Endothelial cell of umbilical vein (primary cell): ENCODE measurements at regions not wholly inside any gene's neighbourhood (a gene's known extent, or its start where the extent isn't known, plus 50 kb on each side); places are given as distances from the start of the nearest gene placed in this dataset.

Source experiments
- BruUV-seq: library from RNA; stranded (reverse); fragments of 400-500 nt; replicated peaks from 2 replicates; lab custom pipeline; 2021; lab: Mats Ljungman, UMichigan
- CTCF ChIA-PET: fragments of 300-600, 350-600 bp; sonication (Branson Sonifier 250); formaldehyde crosslinking; loops from one replicate; lab custom pipeline; 2021; ENCODE audit warnings: antibody characterized with exemption, inconsistent platforms; lab: Charles Lee
- POLR2A ChIA-PET: fragments of 300-600, 350-600 bp; sonication (Branson Sonifier 250); formaldehyde crosslinking; loops from one replicate; lab custom pipeline; 2021; ENCODE audit warnings: antibody characterized with exemption, inconsistent platforms; lab: Charles Lee
- DNase-seq: peaks from one replicate; pipeline ENCODE4 v3.0.0-alpha.2; 2011; ENCODE audit warnings: low read depth, low spot score
- FAIRE-seq: peaks from 2 replicates; lab custom pipeline; 2011; peaks lifted over from hg19 to GRCh38; lab: Jason Lieb, UNC
- H2AFZ ChIP-seq: 2 replicates; pipeline ENCODE4 v1.6.0; 2012; ENCODE audit warnings: low read depth, low read length, control low read depth, inconsistent platforms
- H3K27ac ChIP-seq: 2 replicates; pipeline ENCODE4 v1.5.1; 2011; ENCODE audit warnings: low read depth, mild to moderate bottlenecking, control low read depth, low read length, moderate library complexity; ENCODE audit not compliant: insufficient read depth
- H3K27me3 ChIP-seq, 2 experiments: 2 replicates each; pipeline versions ENCODE4 v1.6.0 to v1.6.1; 2011; ENCODE audit warnings: low read length in 2 of 2, mixed read lengths in 1 of 2; ENCODE audit not compliant: control insufficient read depth in 2 of 2, insufficient read depth in 2 of 2
- H3K36me3 ChIP-seq, 2 experiments: 2 replicates in 1 of 2; 3 replicates in 1 of 2; pipeline ENCODE4 v1.5.1; 2011; ENCODE audit warnings: low read length in 2 of 2, mild to moderate bottlenecking in 1 of 2, moderate library complexity in 1 of 2; ENCODE audit not compliant: control insufficient read depth in 2 of 2, insufficient read depth in 2 of 2; ENCODE audit errors: extremely low read depth in 1 of 2
- H3K4me1 ChIP-seq: 3 replicates; pipeline ENCODE4 v1.5.1; 2011; ENCODE audit warnings: mild to moderate bottlenecking, low read length; ENCODE audit not compliant: control insufficient read depth, insufficient read depth; ENCODE audit errors: extremely low read depth
- H3K4me2 ChIP-seq: 2 replicates; pipeline ENCODE4 v1.6.1; 2011; ENCODE audit warnings: low read length, control low read depth, mixed read lengths; ENCODE audit not compliant: insufficient read depth
- H3K4me3 ChIP-seq, 3 experiments: fragments of 200-600 bp in 1 of 3; sonication (generic), shearing (Covaris generic) in 1 of 3; replicated peaks in 1 of 3; 2 replicates each; pipeline ENCODE4 v1.5.1; 2011 to 2016; ENCODE audit warnings: control low read depth in 3 of 3, low read length in 3 of 3, mild to moderate bottlenecking in 2 of 3, inconsistent platforms in 1 of 3, low read depth in 1 of 3, moderate library complexity in 1 of 3; ENCODE audit not compliant: insufficient read depth in 1 of 3
- H3K79me2 ChIP-seq: 2 replicates; pipeline ENCODE4 v1.6.0; 2012; ENCODE audit warnings: low read length, inconsistent platforms; ENCODE audit not compliant: control insufficient read depth, insufficient read depth
- H3K9ac ChIP-seq: replicated peaks from 2 replicates; pipeline ENCODE3; 2011; ENCODE audit warnings: low read length, control low read depth; ENCODE audit not compliant: insufficient read depth; ENCODE audit errors: extremely low read depth
- H3K9me1 ChIP-seq: replicated peaks from 3 replicates; pipeline ENCODE4 v1.6.0; 2011; ENCODE audit warnings: mild to moderate bottlenecking, low read length; ENCODE audit not compliant: control insufficient read depth, insufficient read depth; ENCODE audit errors: extremely low read depth
- H3K9me3 ChIP-seq: replicated peaks from 2 replicates; pipeline ENCODE4 v1.5.1; 2012; ENCODE audit warnings: low read length, inconsistent platforms; ENCODE audit not compliant: control insufficient read depth, insufficient read depth
- H4K20me1 ChIP-seq: replicated peaks from 2 replicates; pipeline ENCODE3; 2011; ENCODE audit warnings: mild to moderate bottlenecking, low read length; ENCODE audit not compliant: control insufficient read depth, insufficient read depth; ENCODE audit errors: extremely low read depth
- EZH2 ChIP-seq: IDR thresholded peaks from 2 replicates; pipeline ENCODE4 v1.6.1; 2012; ENCODE audit warnings: borderline replicate concordance, low read depth, mild to moderate bottlenecking, moderate library complexity, low read length, inconsistent platforms; ENCODE audit not compliant: severe bottlenecking
- FOS ChIP-seq: IDR thresholded peaks from 2 replicates; pipeline ENCODE4 v1.6.1; 2011; ENCODE audit warnings: mild to moderate bottlenecking, low read length, moderate library complexity, borderline replicate concordance; ENCODE audit not compliant: insufficient read depth
- GATA2 ChIP-seq: IDR thresholded peaks from 2 replicates; pipeline ENCODE4 v1.7.0; 2011; ENCODE audit warnings: low read depth, mild to moderate bottlenecking, moderate library complexity, mixed read lengths, low read length; ENCODE audit not compliant: insufficient read length, insufficient read depth
- JUN ChIP-seq: IDR thresholded peaks from 2 replicates; pipeline ENCODE4 v1.6.1; 2011; ENCODE audit warnings: borderline replicate concordance, low read depth; ENCODE audit not compliant: insufficient read length, insufficient read depth
- MYC ChIP-seq: IDR thresholded peaks from one replicate; pipeline ENCODE4 v1.6.1; 2011; ENCODE audit warnings: mild to moderate bottlenecking, low read depth, low read length
- POLR2A ChIP-seq: IDR thresholded peaks from 2 replicates; pipeline ENCODE4 v1.6.1; 2012; ENCODE audit warnings: low read depth, mild to moderate bottlenecking, control low read depth, low read length
- POLR2AphosphoS5 ChIP-seq: IDR thresholded peaks from 2 replicates; pipeline ENCODE4 v1.6.1; 2012; ENCODE audit warnings: low read depth, mild to moderate bottlenecking, control low read depth, low read length, moderate library complexity; ENCODE audit not compliant: insufficient read depth
- dilution Hi-C: fragments of 300-500 bp; cut with MboI; formaldehyde crosslinking; loops from one replicate; pipeline ENCODE4 v1.15.0; 2019; ENCODE audit warnings: low sequenced_read_pairs; ENCODE audit not compliant: extremely low pct_ligation_motif_present
- intact Hi-C: fragments of 100-400 bp; cut with micrococcal nuclease; formaldehyde crosslinking; loops from one replicate; pipeline ENCODE4 v1.10.0; 2022
- TF ChIP-seq, protein P1 (sequence below), 2 donors: IDR thresholded peaks; 1 replicate in 1 of 2; 2 replicates in 1 of 2; pipeline ENCODE4 v1.5.1; 2011; ENCODE audit warnings: low read length in 2 of 2, mild to moderate bottlenecking in 2 of 2, moderate library complexity in 2 of 2, control low read depth in 1 of 2, inconsistent platforms in 1 of 2, low read depth in 1 of 2; ENCODE audit not compliant: insufficient read depth in 1 of 2; ENCODE audit errors: extremely low read depth in 1 of 2
- TF ChIP-seq, protein P2 (sequence below): IDR thresholded peaks from 2 replicates; pipeline ENCODE4 v1.6.1; 2011; ENCODE audit not compliant: insufficient read depth, insufficient read length

DNA sequence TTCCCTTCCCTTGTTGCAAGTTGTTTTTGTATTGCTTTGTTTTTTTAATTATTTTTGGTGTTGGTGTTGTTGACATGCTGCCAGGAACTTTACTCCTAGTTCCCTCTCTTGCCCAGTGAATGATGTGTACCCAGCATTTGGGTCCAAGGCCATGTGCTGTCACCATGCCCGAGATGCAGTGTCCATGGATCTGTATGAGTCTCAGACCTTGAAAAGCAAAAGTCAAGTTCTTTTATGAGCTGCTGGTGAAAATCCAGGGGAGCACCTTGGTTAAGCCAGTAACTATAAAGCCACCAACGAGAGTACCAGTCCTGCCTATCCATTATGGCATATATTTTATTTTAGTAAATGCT lies 236.4 kb downstream of the BCL11A start:
- no peaks in the 10 kb centered on the region for H3K4me1 ChIP-seq
- BruUV-seq = no TSS peak
- H3K79me2 ChIP-seq = no peaks in the 10 kb centered on the region
- H3K9me3 ChIP-seq = no peaks in the 10 kb centered on the region
- dilution Hi-C loops (no loop called here), intact Hi-C loops (no loop called here)
- POLR2A ChIA-PET = no interaction called here
- no peak overlapping the region for H3K4me2 ChIP-seq
- no peaks in the 10 kb centered on the region for H4K20me1 ChIP-seq
- H3K9me1 ChIP-seq = no peaks in the 10 kb centered on the region
- no peak overlapping the region for H2AFZ ChIP-seq
- FAIRE-seq = no peak
- H3K27ac ChIP-seq = no peak overlapping the region
- CTCF ChIA-PET = no interaction called here
- H3K36me3 ChIP-seq = no peaks in the 10 kb centered on the region
- H3K4me3 ChIP-seq = no peak overlapping the region
- no peak for TF ChIP-seq JUN
- TF ChIP-seq, protein P1, sequence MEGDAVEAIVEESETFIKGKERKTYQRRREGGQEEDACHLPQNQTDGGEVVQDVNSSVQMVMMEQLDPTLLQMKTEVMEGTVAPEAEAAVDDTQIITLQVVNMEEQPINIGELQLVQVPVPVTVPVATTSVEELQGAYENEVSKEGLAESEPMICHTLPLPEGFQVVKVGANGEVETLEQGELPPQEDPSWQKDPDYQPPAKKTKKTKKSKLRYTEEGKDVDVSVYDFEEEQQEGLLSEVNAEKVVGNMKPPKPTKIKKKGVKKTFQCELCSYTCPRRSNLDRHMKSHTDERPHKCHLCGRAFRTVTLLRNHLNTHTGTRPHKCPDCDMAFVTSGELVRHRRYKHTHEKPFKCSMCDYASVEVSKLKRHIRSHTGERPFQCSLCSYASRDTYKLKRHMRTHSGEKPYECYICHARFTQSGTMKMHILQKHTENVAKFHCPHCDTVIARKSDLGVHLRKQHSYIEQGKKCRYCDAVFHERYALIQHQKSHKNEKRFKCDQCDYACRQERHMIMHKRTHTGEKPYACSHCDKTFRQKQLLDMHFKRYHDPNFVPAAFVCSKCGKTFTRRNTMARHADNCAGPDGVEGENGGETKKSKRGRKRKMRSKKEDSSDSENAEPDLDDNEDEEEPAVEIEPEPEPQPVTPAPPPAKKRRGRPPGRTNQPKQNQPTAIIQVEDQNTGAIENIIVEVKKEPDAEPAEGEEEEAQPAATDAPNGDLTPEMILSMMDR (IDR thresholded peaks at IDR 0.05; ENCODE audit: extremely low read depth in 1 of 2, insufficient read depth in 1 of 2, low read depth in 1 of 2, low read length in 2 of 2) = no peak
- TF ChIP-seq, protein P2, sequence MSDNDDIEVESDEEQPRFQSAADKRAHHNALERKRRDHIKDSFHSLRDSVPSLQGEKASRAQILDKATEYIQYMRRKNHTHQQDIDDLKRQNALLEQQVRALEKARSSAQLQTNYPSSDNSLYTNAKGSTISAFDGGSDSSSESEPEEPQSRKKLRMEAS = no peak
- TF ChIP-seq MYC = no peak
- TF ChIP-seq FOS = no peak
- no peak for TF ChIP-seq EZH2
- no peak for TF ChIP-seq POLR2AphosphoS5
- no peak for TF ChIP-seq POLR2A
- TF ChIP-seq GATA2 = no peak
- DNase-seq = no peak
- no peak overlapping the region for H3K9ac ChIP-seq
- no peaks in the 10 kb centered on the region for H3K27me3 ChIP-seq
